ENCODE measurements at regions not wholly inside any gene's neighbourhood (a gene's known extent, or its start where the extent isn't known, plus 50 kb on each side); places are given as distances from the start of the nearest gene placed in this dataset.

DNA sequence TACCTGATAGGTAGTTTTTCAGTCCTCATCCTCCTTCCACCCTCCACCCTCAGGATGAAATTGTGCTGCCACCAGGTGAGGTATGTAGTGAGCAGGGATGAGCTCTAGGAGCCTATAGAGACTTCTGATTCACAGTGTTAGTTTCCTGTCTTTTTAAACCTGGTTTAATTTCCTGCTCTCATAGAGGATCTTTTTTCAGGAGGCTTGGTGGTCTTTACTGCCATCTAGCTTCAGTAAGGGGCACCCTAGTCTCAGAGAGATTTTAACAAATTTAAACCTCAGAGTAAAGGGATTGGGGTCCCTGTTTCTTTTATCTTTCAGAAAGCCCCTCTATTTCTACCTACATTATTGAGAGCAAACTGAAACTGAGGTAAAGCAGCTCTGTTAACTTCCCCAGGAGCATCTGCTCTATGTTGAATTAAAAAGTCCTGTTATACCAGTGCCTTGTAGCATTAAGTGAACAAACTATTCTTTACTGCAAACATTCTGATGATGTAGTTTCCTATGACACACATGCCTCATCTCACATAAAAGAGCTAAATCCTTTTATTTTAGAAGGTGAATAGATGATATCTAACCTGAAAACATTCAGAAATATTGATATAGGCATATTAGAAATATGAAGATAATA, 172.2 kb upstream of the DDHD1 start:
- no peak overlapping the region for H3K4me3 ChIP-seq
- H3K9me3 ChIP-seq: no peaks in the 10 kb centered on the region
- intact Hi-C loops (cut with DNase I, micrococcal nuclease): no loop called here
- no peak for ATAC-seq
- no peak for DNase-seq
- H3K4me1 ChIP-seq (ENCODE audit: low read depth): no peaks in the 10 kb centered on the region
- TF ChIP-seq, protein P1, sequence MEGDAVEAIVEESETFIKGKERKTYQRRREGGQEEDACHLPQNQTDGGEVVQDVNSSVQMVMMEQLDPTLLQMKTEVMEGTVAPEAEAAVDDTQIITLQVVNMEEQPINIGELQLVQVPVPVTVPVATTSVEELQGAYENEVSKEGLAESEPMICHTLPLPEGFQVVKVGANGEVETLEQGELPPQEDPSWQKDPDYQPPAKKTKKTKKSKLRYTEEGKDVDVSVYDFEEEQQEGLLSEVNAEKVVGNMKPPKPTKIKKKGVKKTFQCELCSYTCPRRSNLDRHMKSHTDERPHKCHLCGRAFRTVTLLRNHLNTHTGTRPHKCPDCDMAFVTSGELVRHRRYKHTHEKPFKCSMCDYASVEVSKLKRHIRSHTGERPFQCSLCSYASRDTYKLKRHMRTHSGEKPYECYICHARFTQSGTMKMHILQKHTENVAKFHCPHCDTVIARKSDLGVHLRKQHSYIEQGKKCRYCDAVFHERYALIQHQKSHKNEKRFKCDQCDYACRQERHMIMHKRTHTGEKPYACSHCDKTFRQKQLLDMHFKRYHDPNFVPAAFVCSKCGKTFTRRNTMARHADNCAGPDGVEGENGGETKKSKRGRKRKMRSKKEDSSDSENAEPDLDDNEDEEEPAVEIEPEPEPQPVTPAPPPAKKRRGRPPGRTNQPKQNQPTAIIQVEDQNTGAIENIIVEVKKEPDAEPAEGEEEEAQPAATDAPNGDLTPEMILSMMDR (IDR thresholded peaks at IDR 0.05): no peak
- H3K36me3 ChIP-seq (ENCODE audit: low read depth): no peaks in the 10 kb centered on the region

DNA sequence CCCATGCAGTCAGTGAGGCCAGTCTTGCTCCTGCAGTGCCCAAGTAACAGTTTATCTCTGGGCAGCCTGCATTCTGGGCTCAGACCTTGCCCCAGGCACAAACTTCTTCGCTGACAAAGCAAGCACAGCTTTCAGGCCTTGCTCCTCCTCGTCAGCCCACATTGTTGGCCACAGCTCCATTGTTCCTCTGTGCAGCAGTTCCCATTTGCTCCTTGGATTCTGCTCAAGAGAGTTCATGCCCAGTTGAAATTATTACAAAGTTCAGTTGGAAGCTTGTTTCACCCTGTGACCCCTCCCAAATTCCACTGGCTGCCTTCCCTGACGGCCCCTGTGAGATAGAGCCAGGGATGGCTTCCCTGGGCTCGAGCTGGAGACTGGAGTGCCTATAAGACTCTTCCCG, 163.4 kb upstream of the DDHD1 start:
- DNase-seq (no peak), ATAC-seq (no peak)
- H3K36me3 ChIP-seq (ENCODE audit: low read depth): no peaks in the 10 kb centered on the region
- H3K4me3 ChIP-seq: no peak overlapping the region
- no peaks in the 10 kb centered on the region for H3K4me1 ChIP-seq (ENCODE audit: low read depth)
- TF ChIP-seq, protein P1 (IDR thresholded peaks at IDR 0.05): no peak
- peaks cover 8% of the 10 kb centered on the region for H3K9me3 ChIP-seq
- intact Hi-C loops (cut with DNase I, micrococcal nuclease): no loop called here

DNA sequence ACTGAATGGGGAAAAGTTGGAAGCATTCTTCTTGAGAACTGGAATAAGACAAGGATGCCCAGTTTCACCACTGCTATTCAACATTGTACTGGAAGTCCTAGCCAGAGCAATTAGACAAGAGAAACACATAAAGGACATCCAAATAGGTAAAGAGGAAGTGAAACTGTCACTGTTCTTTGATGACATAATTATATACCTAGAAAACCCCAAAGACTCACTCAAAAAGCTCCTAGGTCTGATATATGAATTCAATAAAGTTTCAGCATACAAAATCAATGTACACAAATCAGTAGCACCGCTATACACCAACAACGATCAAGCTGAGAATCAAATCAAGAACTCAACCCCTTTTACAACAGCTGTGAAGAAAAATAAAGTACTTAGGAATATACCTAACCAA, 157.3 kb upstream of the DDHD1 start:
- no peak overlapping the region for H3K4me3 ChIP-seq
- no peaks in the 10 kb centered on the region for H3K36me3 ChIP-seq (ENCODE audit: low read depth)
- intact Hi-C loops (cut with DNase I, micrococcal nuclease): no loop called here
- no peaks in the 10 kb centered on the region for H3K4me1 ChIP-seq (ENCODE audit: low read depth)
- TF ChIP-seq, protein P1 (IDR thresholded peaks at IDR 0.05): no peak
- peaks cover 7% of the 10 kb centered on the region for H3K9me3 ChIP-seq
- DNase-seq: no peak
- ATAC-seq: no peak

DNA sequence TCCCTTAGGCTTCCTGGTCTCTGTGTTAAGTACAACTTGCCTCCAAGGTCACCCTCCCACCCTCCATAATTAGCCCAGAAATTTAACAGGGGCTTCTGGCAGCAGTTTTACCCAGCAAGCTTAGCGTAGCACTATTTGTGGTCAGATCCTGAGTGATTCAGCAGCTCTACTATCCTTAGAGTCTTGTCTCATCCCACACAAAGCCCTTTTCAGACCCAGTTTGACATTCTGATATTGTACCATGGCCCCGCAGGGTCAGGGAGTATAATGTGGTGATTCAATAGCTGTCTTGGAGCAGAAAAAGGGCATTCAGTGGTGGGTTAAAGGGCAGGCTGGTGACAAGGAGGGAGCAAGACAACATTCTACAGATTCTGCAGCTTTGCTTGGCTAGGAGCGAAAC, 153.8 kb upstream of the DDHD1 start:
- H3K4me3 ChIP-seq: no peak overlapping the region
- no peaks in the 10 kb centered on the region for H3K36me3 ChIP-seq (ENCODE audit: low read depth)
- peaks cover 7% of the 10 kb centered on the region for H3K9me3 ChIP-seq
- TF ChIP-seq, protein P1 (IDR thresholded peaks at IDR 0.05): no peak
- intact Hi-C loops (cut with DNase I, micrococcal nuclease): no loop called here
- DNase-seq: no peak
- H3K4me1 ChIP-seq (ENCODE audit: low read depth): no peaks in the 10 kb centered on the region
- ATAC-seq: peak; percentile 16

DNA sequence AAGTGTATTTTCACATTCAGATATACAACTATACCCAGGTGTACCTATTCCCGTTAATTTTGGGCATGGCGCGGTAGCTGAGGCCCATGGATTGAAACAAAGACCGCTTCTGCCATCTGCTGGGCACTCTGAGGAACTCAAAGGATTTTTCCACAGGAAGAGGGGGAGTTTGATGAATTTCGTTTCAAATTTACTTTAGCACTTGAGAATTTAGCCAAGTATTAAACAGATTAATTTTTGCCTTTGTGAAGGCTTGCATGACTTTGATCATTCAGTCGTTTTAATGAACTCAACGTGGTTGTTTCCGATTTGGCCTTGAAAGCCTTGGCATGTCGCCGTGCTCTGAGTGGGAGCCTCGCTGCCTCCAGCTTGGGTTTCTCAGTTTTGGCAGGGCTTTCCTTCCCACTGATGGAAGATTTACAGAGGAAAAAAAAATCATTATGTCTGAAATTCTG, 153.2 kb upstream of the DDHD1 start:
- TF ChIP-seq, protein P1 (IDR thresholded peaks at IDR 0.05): peak; percentile 38
- Histone ChIP-seq H3K9me3 (peaks cover 7% of the 10 kb centered on the region), H3K36me3 (ENCODE audit: low read depth) (no peaks in the 10 kb centered on the region), H3K4me3 (no peak overlapping the region), H3K4me1 (ENCODE audit: low read depth) (no peaks in the 10 kb centered on the region)
- DNase-seq: peak; percentile 30 to 56 (median 33)
- peak; percentile 63 for ATAC-seq
- intact Hi-C loops (cut with DNase I, micrococcal nuclease): no loop called here

Data from mucosa of descending colon (tissue), 3 donors.